ENCODE measurements at regions not wholly inside any gene's neighbourhood (a gene's known extent, or its start where the extent isn't known, plus 50 kb on each side); places are given as distances from the start of the nearest gene placed in this dataset.

DNA sequence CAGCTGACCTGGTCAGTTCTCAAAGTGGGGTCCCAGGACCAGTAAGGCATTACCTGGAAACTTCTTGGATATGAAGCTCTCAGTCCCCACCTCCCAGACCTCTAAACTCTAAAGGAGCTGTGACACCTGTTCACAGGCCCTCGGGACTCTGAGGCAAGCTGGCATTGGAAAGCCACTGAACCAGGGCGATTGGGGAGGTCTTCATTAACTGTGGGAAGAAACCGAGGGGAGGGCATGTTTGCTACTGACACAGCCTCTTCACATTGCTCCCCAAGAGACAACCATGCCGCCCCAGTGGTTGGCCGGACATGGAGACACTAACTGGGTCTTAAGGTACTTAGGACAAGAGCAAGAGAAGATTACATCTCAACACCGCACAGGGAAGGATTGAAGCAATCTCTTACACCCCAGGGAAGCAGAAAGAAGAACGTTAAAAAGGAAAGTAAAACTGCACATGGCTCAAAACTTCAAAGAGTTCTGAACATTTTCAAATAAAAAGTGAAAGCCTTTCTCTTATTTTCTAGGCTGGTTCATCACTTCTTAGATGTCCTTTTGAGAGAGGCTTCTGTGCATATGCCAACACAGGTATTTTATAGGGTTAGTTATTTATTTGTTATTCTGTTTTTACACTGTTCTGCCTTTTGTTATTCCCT, 210.0 kb upstream of the CST7 start:
- 67 to 73% (median 68%) methylated on average over 7 of the region's 7 CpGs for WGBS, 3 donors

DNA sequence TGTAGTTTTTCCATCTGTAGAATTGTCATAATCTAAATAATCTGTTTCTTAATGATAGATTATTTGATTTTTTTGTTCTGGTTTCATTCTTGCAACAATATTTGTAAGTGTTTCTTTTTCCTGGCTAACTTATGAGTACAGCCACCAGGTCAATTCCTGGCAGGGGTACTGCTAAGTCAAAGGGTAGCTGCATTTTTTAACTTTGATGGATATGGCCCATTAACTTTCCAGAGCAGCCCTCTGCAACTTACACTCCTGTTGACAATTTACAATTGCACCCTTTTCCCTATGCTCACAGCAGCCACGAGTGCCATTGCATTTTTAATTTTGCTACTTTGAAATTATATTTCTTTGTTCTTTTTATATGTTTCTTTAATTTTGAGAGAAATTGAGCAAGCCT, 209.3 kb upstream of the CST7 start:
- Histone ChIP-seq H3K9me3 (no peaks in the 10 kb centered on the region), H3K4me3 (no peak overlapping the region), H3K27ac (no peak overlapping the region), H3K4me1 (ENCODE audit: insufficient read depth) (no peaks in the 10 kb centered on the region), H3K36me3 (no peaks in the 10 kb centered on the region), H3K27me3 (no peaks in the 10 kb centered on the region)
- TF ChIP-seq EP300 (IDR thresholded peaks at IDR 0.05) (no peak), POLR2A (IDR thresholded peaks at IDR 0.05) (no peak)
- TF ChIP-seq, protein P1, sequence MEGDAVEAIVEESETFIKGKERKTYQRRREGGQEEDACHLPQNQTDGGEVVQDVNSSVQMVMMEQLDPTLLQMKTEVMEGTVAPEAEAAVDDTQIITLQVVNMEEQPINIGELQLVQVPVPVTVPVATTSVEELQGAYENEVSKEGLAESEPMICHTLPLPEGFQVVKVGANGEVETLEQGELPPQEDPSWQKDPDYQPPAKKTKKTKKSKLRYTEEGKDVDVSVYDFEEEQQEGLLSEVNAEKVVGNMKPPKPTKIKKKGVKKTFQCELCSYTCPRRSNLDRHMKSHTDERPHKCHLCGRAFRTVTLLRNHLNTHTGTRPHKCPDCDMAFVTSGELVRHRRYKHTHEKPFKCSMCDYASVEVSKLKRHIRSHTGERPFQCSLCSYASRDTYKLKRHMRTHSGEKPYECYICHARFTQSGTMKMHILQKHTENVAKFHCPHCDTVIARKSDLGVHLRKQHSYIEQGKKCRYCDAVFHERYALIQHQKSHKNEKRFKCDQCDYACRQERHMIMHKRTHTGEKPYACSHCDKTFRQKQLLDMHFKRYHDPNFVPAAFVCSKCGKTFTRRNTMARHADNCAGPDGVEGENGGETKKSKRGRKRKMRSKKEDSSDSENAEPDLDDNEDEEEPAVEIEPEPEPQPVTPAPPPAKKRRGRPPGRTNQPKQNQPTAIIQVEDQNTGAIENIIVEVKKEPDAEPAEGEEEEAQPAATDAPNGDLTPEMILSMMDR (IDR thresholded peaks at IDR 0.05): no peak
- 55 to 74% (median 58%) methylated on average over 1 of the region's 1 CpG for WGBS, 3 donors
- no peak for DNase-seq
- intact Hi-C loops (cut with DNase I): loop anchor here in 1 of 4 donors (10.0 kb wide), 1 partner anchor 45 kb away; no protein-coding TSS in a partner anchor

More for the DNA sequence above, 210.0 kb upstream of the CST7 start:
- Histone ChIP-seq H3K9me3 (no peaks in the 10 kb centered on the region), H3K27ac (no peak overlapping the region), H3K4me3 (no peak overlapping the region), H3K4me1 (ENCODE audit: insufficient read depth) (no peaks in the 10 kb centered on the region), H3K36me3 (no peaks in the 10 kb centered on the region), H3K27me3 (no peaks in the 10 kb centered on the region)
- intact Hi-C loops (cut with DNase I): no loop called here
- DNase-seq: no peak
- TF ChIP-seq EP300 (IDR thresholded peaks at IDR 0.05) (no peak), POLR2A (IDR thresholded peaks at IDR 0.05) (no peak)
- TF ChIP-seq, protein P1 (IDR thresholded peaks at IDR 0.05): no peak

DNA sequence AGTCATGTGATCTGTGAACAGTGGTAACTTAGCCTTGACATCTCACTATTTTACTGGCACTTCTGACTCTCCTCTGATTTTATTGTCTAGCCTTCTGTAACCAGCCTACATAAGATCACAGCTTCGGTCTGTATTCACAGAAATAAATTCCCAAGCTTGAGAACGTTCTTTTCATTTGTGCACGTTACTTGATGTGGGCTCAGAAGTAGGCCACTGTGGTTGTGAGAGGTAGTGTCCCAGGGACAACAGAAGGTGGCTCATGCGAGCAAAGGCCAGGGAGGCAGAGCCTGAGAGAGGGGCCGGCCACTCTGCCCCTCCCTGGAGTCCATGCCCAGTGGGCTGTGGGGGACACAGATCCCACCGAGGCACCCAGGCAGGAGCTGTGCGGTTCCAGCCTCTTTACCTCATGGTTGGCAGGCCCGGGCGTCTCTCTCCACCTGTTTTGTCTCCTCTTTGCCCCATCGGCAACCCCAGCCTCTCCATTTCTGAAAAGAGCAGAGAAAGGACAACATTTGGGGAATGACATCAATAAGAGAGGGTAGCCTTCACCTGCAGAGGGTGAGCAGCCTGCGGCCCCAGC, 207.5 kb upstream of the CST7 start:
- no peaks in the 10 kb centered on the region for H3K27me3 ChIP-seq
- no peaks in the 10 kb centered on the region for H3K36me3 ChIP-seq
- H3K4me1 ChIP-seq (ENCODE audit: insufficient read depth): no peaks in the 10 kb centered on the region
- no peak overlapping the region for H3K4me3 ChIP-seq
- WGBS, 3 donors: 88 to 93% (median 90%) methylated on average over 11 of the region's 11 CpGs
- no peak for DNase-seq
- no peaks in the 10 kb centered on the region for H3K9me3 ChIP-seq
- intact Hi-C loops (cut with DNase I): loop anchor here in 1 of 4 donors (10.0 kb wide), 1 partner anchor 47 kb away; no protein-coding TSS in a partner anchor
- TF ChIP-seq, protein P1 (IDR thresholded peaks at IDR 0.05): no peak
- no peak for TF ChIP-seq POLR2A (IDR thresholded peaks at IDR 0.05)
- no peak for TF ChIP-seq EP300 (IDR thresholded peaks at IDR 0.05)
- H3K27ac ChIP-seq: no peak overlapping the region

DNA sequence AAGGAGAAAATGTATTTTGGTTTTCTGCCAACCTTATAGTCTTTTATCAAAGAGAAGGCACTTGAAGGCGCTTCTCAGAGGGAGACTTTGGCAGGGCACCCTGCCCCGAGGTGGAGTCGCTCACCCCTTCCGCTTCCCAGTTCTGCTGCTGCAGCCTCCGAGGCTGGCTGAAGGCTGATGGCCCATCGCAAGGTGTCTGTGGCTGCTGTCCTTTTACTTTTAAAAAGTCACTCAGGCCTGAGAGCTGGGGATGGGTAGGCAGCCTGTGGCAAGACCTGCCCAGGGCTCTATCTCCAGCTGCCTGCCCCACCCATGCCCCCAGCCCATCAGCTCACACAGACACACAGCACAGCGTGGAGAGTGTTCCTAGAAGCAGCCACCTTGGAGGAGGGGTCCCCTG, 206.6 kb upstream of the CST7 start:
- TF ChIP-seq, protein P1 (IDR thresholded peaks at IDR 0.05): no peak
- no peak for TF ChIP-seq EP300 (IDR thresholded peaks at IDR 0.05)
- no peak for TF ChIP-seq POLR2A (IDR thresholded peaks at IDR 0.05)
- Histone ChIP-seq H3K36me3 (no peaks in the 10 kb centered on the region), H3K4me1 (ENCODE audit: insufficient read depth) (no peaks in the 10 kb centered on the region), H3K9me3 (no peaks in the 10 kb centered on the region), H3K27ac (no peak overlapping the region), H3K4me3 (no peak overlapping the region), H3K27me3 (no peaks in the 10 kb centered on the region)
- WGBS, 3 donors: 52 to 72% (median 54%) methylated on average over 7 of the region's 7 CpGs
- DNase-seq: no peak
- intact Hi-C loops (cut with DNase I): loop anchor here in 1 of 4 donors (10.0 kb wide), 1 partner anchor 48 kb away; no protein-coding TSS in a partner anchor

All from ovary (tissue), 7 donors.